ENCODE measurements at regions not wholly inside any gene's neighbourhood (a gene's known extent, or its start where the extent isn't known, plus 50 kb on each side); places are given as distances from the start of the nearest gene placed in this dataset.

- Histone ChIP-seq H3K9me3 (ENCODE audit: control insufficient read depth in 4 of 4, low read length in 3 of 4) (peaks cover 0 to 3% (median under 1%) of the 10 kb centered on the region in 4 donors), H3K27me3 (ENCODE audit: control insufficient read depth in 4 of 4, insufficient read depth in 4 of 4, low read length in 3 of 4) (no peaks in the 10 kb centered on the region), H3K4me1 (ENCODE audit: control insufficient read depth in 4 of 4, insufficient read depth in 4 of 4, low read length in 3 of 4) (no peaks in the 10 kb centered on the region), H3K9ac (ENCODE audit: low read depth in 1 of 2, low read length in 2 of 2) (no peak overlapping the region), H3K36me3 (ENCODE audit: control insufficient read depth in 4 of 4, insufficient read depth in 3 of 4, low read depth in 1 of 4, low read length in 3 of 4) (no peaks in the 10 kb centered on the region), H3K4me3 (ENCODE audit: low read depth in 1 of 3, low read length in 3 of 3) (no peak overlapping the region), H3K27ac (ENCODE audit: low read depth in 1 of 2, low read length in 2 of 2) (no peak overlapping the region)
- TF ChIP-seq HNF4G (IDR thresholded peaks at IDR 0.05) (no peak), TAF1 (conservative IDR thresholded peaks at IDR 0.05) (no peak), RXRA (IDR thresholded peaks at IDR 0.05) (no peak)
- WGBS, result 68% methylated on average over 8 of the region's 8 CpGs
- no peak for DNase-seq (ENCODE audit: low spot score)
Measured at GRCh38 chr2:239526038-239526437, 125.2 kb upstream of the HDAC4 start.

DNA sequence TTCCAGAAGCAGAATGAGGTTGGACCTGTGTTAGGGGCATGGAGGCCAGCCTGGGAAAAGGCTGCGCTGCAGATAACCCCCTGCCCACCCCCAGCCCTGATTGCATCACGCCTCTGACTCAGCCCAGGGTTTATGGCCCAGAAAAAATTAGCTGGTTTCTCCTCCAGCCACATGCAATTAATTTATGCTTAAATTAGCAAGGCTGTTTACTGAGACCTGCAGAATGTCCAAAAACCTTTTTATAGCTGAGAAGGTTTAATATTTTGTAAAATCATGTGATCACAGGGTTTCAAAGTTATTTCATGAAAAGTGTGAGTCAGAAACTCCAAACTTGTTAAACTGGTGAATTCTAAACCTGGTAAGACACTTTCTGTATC is 123.1 kb upstream of the HDAC4 start:
- no peak for DNase-seq (ENCODE audit: low spot score)
- no peaks in the 10 kb centered on the region for H3K27me3 ChIP-seq (ENCODE audit: control insufficient read depth in 4 of 4, insufficient read depth in 4 of 4, low read length in 3 of 4)
- no peak overlapping the region for H3K9ac ChIP-seq (ENCODE audit: low read depth in 1 of 2, low read length in 2 of 2)
- no peak overlapping the region for H3K27ac ChIP-seq (ENCODE audit: low read depth in 1 of 2, low read length in 2 of 2)
- WGBS, result 43% methylated on average over 2 of the region's 2 CpGs
- no peaks in the 10 kb centered on the region for H3K36me3 ChIP-seq (ENCODE audit: control insufficient read depth in 4 of 4, insufficient read depth in 3 of 4, low read depth in 1 of 4, low read length in 3 of 4)
- H3K9me3 ChIP-seq (ENCODE audit: control insufficient read depth in 4 of 4, low read length in 3 of 4), result no peaks in the 10 kb centered on the region
- H3K4me1 ChIP-seq (ENCODE audit: control insufficient read depth in 4 of 4, insufficient read depth in 4 of 4, low read length in 3 of 4), result no peaks in the 10 kb centered on the region
- no peak for TF ChIP-seq GABPA (IDR thresholded peaks at IDR 0.05 in 1 of 2, conservative IDR thresholded peaks at IDR 0.05 in 1 of 2)
- TF ChIP-seq, protein P1, sequence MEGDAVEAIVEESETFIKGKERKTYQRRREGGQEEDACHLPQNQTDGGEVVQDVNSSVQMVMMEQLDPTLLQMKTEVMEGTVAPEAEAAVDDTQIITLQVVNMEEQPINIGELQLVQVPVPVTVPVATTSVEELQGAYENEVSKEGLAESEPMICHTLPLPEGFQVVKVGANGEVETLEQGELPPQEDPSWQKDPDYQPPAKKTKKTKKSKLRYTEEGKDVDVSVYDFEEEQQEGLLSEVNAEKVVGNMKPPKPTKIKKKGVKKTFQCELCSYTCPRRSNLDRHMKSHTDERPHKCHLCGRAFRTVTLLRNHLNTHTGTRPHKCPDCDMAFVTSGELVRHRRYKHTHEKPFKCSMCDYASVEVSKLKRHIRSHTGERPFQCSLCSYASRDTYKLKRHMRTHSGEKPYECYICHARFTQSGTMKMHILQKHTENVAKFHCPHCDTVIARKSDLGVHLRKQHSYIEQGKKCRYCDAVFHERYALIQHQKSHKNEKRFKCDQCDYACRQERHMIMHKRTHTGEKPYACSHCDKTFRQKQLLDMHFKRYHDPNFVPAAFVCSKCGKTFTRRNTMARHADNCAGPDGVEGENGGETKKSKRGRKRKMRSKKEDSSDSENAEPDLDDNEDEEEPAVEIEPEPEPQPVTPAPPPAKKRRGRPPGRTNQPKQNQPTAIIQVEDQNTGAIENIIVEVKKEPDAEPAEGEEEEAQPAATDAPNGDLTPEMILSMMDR (IDR thresholded peaks at IDR 0.05; ENCODE audit: low read depth, low read length, missing input control), result no peak
- TF ChIP-seq RAD21 (IDR thresholded peaks at IDR 0.05), result no peak
- no peak for TF ChIP-seq JUND (IDR thresholded peaks at IDR 0.05)
- no peak for TF ChIP-seq ZBTB33 (IDR thresholded peaks at IDR 0.05)
- TF ChIP-seq NR2F2 (IDR thresholded peaks at IDR 0.05), result no peak
- TF ChIP-seq YY1 (IDR thresholded peaks at IDR 0.05), result no peak
- TF ChIP-seq MAX (IDR thresholded peaks at IDR 0.05), result no peak
- no peak for TF ChIP-seq EGR1 (IDR thresholded peaks at IDR 0.05; ENCODE audit: low read depth in 2 of 2)
- TF ChIP-seq SP1 (IDR thresholded peaks at IDR 0.05), result no peak
- TF ChIP-seq FOXA1 (IDR thresholded peaks at IDR 0.05), result no peak
- no peak for TF ChIP-seq RXRA (IDR thresholded peaks at IDR 0.05)
- TF ChIP-seq HNF4G (IDR thresholded peaks at IDR 0.05), result no peak
- TF ChIP-seq, protein P2, sequence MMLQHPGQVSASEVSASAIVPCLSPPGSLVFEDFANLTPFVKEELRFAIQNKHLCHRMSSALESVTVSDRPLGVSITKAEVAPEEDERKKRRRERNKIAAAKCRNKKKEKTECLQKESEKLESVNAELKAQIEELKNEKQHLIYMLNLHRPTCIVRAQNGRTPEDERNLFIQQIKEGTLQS (IDR thresholded peaks at IDR 0.05), result no peak
- TF ChIP-seq, protein P3, sequence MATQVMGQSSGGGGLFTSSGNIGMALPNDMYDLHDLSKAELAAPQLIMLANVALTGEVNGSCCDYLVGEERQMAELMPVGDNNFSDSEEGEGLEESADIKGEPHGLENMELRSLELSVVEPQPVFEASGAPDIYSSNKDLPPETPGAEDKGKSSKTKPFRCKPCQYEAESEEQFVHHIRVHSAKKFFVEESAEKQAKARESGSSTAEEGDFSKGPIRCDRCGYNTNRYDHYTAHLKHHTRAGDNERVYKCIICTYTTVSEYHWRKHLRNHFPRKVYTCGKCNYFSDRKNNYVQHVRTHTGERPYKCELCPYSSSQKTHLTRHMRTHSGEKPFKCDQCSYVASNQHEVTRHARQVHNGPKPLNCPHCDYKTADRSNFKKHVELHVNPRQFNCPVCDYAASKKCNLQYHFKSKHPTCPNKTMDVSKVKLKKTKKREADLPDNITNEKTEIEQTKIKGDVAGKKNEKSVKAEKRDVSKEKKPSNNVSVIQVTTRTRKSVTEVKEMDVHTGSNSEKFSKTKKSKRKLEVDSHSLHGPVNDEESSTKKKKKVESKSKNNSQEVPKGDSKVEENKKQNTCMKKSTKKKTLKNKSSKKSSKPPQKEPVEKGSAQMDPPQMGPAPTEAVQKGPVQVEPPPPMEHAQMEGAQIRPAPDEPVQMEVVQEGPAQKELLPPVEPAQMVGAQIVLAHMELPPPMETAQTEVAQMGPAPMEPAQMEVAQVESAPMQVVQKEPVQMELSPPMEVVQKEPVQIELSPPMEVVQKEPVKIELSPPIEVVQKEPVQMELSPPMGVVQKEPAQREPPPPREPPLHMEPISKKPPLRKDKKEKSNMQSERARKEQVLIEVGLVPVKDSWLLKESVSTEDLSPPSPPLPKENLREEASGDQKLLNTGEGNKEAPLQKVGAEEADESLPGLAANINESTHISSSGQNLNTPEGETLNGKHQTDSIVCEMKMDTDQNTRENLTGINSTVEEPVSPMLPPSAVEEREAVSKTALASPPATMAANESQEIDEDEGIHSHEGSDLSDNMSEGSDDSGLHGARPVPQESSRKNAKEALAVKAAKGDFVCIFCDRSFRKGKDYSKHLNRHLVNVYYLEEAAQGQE (IDR thresholded peaks at IDR 0.05), result no peak
- TF ChIP-seq FOXA2 (IDR thresholded peaks at IDR 0.05), result no peak
- H3K4me3 ChIP-seq (ENCODE audit: low read depth in 1 of 3, low read length in 3 of 3), result no peak overlapping the region

Data from liver (tissue), 8 donors.